WTC11 (cell line): ENCODE measurements at regions not wholly inside any gene's neighbourhood (a gene's known extent, or its start where the extent isn't known, plus 50 kb on each side); places are given as distances from the start of the nearest gene placed in this dataset.

Experiments
- ATAC-seq: fragments of 200-7000 bp; cut with Tn5 transposase; 2 replicates; pipeline ENCODE4 v1.10.0; 2021; ENCODE audit warnings: mild to moderate bottlenecking, moderate library complexity
- CTCF ChIA-PET: fragments of 300-600 bp; sonication (Branson Sonifier 250); formaldehyde crosslinking; loops from one replicate; lab custom pipeline; 2021; ENCODE audit warnings: antibody characterized with exemption; lab: Charles Lee
- POLR2A ChIA-PET: fragments of 350-600 bp; sonication (Branson Sonifier 250); formaldehyde crosslinking; loops from one replicate; lab custom pipeline; 2021; ENCODE audit warnings: antibody characterized with exemption; lab: Charles Lee
- DNase-seq: peaks from one replicate; pipeline ENCODE4 v3.0.0; 2021; ENCODE audit warnings: low spot score
- H3K27ac Mint-ChIP-seq: 2 replicates; pipeline ENCODE4 v1.8.0; 2021; ENCODE audit warnings: mixed read lengths
- H3K27me3 Mint-ChIP-seq: 2 replicates; pipeline ENCODE4 v1.8.0; 2021; ENCODE audit warnings: low read depth, mild to moderate bottlenecking, moderate library complexity, mixed read lengths
- H3K36me3 Mint-ChIP-seq: 2 replicates; pipeline ENCODE4 v1.8.0; 2021; ENCODE audit warnings: mixed read lengths
- H3K4me1 Mint-ChIP-seq: 2 replicates; pipeline ENCODE4 v1.8.0; 2022; ENCODE audit warnings: mixed read lengths
- H3K4me3 Mint-ChIP-seq: 2 replicates; pipeline ENCODE4 v1.8.0; 2021; ENCODE audit warnings: mild to moderate bottlenecking, moderate library complexity, mixed read lengths
- H3K9me3 Mint-ChIP-seq: 2 replicates; pipeline ENCODE4 v1.8.0; 2021; ENCODE audit warnings: mixed read lengths
- CDX4 ChIP-seq: fragments of 250-450 bp; sonication (Bioruptor Pico); IDR thresholded peaks from 2 replicates; pipeline ENCODE4 v1.9.0; 2021; ENCODE audit warnings: moderate library complexity, mild to moderate bottlenecking, inconsistent platforms, borderline replicate concordance
- E2F1 ChIP-seq: sonication (generic); formaldehyde crosslinking; IDR thresholded peaks from 2 replicates; pipeline ENCODE4 v1.8.0; 2022; ENCODE audit warnings: mild to moderate bottlenecking, missing genetic modification reagents
- E2F5 ChIP-seq: sonication (generic); formaldehyde crosslinking; IDR thresholded peaks from 2 replicates; pipeline ENCODE4 v1.8.1; 2022; ENCODE audit warnings: mild to moderate bottlenecking, moderate library complexity, missing genetic modification reagents
- ELF4 ChIP-seq: sonication (generic); formaldehyde crosslinking; IDR thresholded peaks from 2 replicates; pipeline ENCODE4 v1.8.1; 2022; ENCODE audit warnings: low read depth, mild to moderate bottlenecking, moderate library complexity, missing genetic modification reagents
- GTF2I ChIP-seq: fragments of 250-450 bp; sonication (Bioruptor Pico); conservative IDR thresholded peaks from 2 replicates; pipeline ENCODE4 v1.4.0; 2021; ENCODE audit warnings: mild to moderate bottlenecking
- IRF2 ChIP-seq: sonication (generic); formaldehyde crosslinking; IDR thresholded peaks from 2 replicates; pipeline ENCODE4 v1.8.0; 2022; ENCODE audit warnings: low read depth, missing genetic modification reagents, borderline replicate concordance
- JUN ChIP-seq: sonication (generic); formaldehyde crosslinking; IDR thresholded peaks from 2 replicates; pipeline ENCODE4 v1.8.0; 2023; ENCODE audit warnings: mild to moderate bottlenecking, missing genetic modification reagents
- KAT7 ChIP-seq: sonication (generic); formaldehyde crosslinking; IDR thresholded peaks from 2 replicates; pipeline ENCODE4 v1.8.1; 2023; ENCODE audit warnings: missing genetic modification reagents, mild to moderate bottlenecking, borderline replicate concordance
- NFE2L1 ChIP-seq: sonication (generic); formaldehyde crosslinking; IDR thresholded peaks from 2 replicates; pipeline ENCODE4 v1.8.1; 2023; ENCODE audit warnings: missing genetic modification reagents
- NFYB ChIP-seq: sonication (generic); formaldehyde crosslinking; conservative IDR thresholded peaks from 2 replicates; pipeline ENCODE4 v1.8.0; 2022; ENCODE audit warnings: low read depth, missing genetic modification reagents
- NR3C1 ChIP-seq: sonication (generic); formaldehyde crosslinking; conservative IDR thresholded peaks from 2 replicates; pipeline ENCODE4 v1.8.1; 2023; ENCODE audit warnings: low read depth, mild to moderate bottlenecking, missing genetic modification reagents
- SP1 ChIP-seq: sonication (generic); formaldehyde crosslinking; conservative IDR thresholded peaks from 2 replicates; pipeline ENCODE4 v1.8.1; 2022; ENCODE audit warnings: missing genetic modification reagents
- TP53 ChIP-seq: sonication (generic); formaldehyde crosslinking; IDR thresholded peaks from 2 replicates; pipeline ENCODE4 v1.8.1; 2023; ENCODE audit warnings: mild to moderate bottlenecking, missing genetic modification reagents
- ZBTB43 ChIP-seq: sonication (generic); formaldehyde crosslinking; IDR thresholded peaks from 2 replicates; pipeline ENCODE4 v1.8.1; 2023; ENCODE audit warnings: mild to moderate bottlenecking, missing genetic modification reagents
- ZNF219 ChIP-seq: sonication (generic); formaldehyde crosslinking; IDR thresholded peaks from 2 replicates; pipeline ENCODE4 v1.8.0; 2023; ENCODE audit warnings: missing genetic modification reagents, mild to moderate bottlenecking, borderline replicate concordance
- ZNF317 ChIP-seq: sonication (generic); formaldehyde crosslinking; IDR thresholded peaks from 2 replicates; pipeline ENCODE4 v1.8.1; 2023; ENCODE audit warnings: low read depth, mild to moderate bottlenecking, moderate library complexity, missing genetic modification reagents, borderline replicate concordance
- ZNF671 ChIP-seq: fragments of 250-450 bp; sonication (Bioruptor Pico); IDR thresholded peaks from 2 replicates; pipeline ENCODE4 v1.8.0; 2021; ENCODE audit warnings: mild to moderate bottlenecking
- TF ChIP-seq, protein P1 (sequence below): sonication (generic); formaldehyde crosslinking; IDR thresholded peaks from 2 replicates; pipeline ENCODE4 v1.8.0; 2023; ENCODE audit warnings: missing genetic modification reagents, mild to moderate bottlenecking, borderline replicate concordance
- TF ChIP-seq, protein P2 (sequence below): fragments of 250-450 bp; sonication (Bioruptor Pico); IDR thresholded peaks from 2 replicates; pipeline ENCODE4 v1.9.0; 2021; ENCODE audit warnings: mild to moderate bottlenecking
- TF ChIP-seq, protein P3 (sequence below): sonication (generic); formaldehyde crosslinking; IDR thresholded peaks from 2 replicates; pipeline ENCODE4 v1.8.1; 2022; ENCODE audit warnings: missing genetic modification reagents, borderline replicate concordance

- no peak for TF ChIP-seq GTF2I (CRISPR knock-in tag)
- TF ChIP-seq, protein P1, sequence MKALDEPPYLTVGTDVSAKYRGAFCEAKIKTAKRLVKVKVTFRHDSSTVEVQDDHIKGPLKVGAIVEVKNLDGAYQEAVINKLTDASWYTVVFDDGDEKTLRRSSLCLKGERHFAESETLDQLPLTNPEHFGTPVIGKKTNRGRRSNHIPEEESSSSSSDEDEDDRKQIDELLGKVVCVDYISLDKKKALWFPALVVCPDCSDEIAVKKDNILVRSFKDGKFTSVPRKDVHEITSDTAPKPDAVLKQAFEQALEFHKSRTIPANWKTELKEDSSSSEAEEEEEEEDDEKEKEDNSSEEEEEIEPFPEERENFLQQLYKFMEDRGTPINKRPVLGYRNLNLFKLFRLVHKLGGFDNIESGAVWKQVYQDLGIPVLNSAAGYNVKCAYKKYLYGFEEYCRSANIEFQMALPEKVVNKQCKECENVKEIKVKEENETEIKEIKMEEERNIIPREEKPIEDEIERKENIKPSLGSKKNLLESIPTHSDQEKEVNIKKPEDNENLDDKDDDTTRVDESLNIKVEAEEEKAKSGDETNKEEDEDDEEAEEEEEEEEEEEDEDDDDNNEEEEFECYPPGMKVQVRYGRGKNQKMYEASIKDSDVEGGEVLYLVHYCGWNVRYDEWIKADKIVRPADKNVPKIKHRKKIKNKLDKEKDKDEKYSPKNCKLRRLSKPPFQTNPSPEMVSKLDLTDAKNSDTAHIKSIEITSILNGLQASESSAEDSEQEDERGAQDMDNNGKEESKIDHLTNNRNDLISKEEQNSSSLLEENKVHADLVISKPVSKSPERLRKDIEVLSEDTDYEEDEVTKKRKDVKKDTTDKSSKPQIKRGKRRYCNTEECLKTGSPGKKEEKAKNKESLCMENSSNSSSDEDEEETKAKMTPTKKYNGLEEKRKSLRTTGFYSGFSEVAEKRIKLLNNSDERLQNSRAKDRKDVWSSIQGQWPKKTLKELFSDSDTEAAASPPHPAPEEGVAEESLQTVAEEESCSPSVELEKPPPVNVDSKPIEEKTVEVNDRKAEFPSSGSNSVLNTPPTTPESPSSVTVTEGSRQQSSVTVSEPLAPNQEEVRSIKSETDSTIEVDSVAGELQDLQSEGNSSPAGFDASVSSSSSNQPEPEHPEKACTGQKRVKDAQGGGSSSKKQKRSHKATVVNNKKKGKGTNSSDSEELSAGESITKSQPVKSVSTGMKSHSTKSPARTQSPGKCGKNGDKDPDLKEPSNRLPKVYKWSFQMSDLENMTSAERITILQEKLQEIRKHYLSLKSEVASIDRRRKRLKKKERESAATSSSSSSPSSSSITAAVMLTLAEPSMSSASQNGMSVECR (CRISPR knock-in tag), result no peak
- TF ChIP-seq ZBTB43, result no peak
- no peak for TF ChIP-seq ZNF219
- TF ChIP-seq IRF2 (CRISPR knock-in tag), result no peak
- TF ChIP-seq ZNF317 (CRISPR knock-in tag), result no peak
- no peak for TF ChIP-seq KAT7 (CRISPR knock-in tag)
- TF ChIP-seq NFE2L1, result no peak
- TF ChIP-seq, protein P2, sequence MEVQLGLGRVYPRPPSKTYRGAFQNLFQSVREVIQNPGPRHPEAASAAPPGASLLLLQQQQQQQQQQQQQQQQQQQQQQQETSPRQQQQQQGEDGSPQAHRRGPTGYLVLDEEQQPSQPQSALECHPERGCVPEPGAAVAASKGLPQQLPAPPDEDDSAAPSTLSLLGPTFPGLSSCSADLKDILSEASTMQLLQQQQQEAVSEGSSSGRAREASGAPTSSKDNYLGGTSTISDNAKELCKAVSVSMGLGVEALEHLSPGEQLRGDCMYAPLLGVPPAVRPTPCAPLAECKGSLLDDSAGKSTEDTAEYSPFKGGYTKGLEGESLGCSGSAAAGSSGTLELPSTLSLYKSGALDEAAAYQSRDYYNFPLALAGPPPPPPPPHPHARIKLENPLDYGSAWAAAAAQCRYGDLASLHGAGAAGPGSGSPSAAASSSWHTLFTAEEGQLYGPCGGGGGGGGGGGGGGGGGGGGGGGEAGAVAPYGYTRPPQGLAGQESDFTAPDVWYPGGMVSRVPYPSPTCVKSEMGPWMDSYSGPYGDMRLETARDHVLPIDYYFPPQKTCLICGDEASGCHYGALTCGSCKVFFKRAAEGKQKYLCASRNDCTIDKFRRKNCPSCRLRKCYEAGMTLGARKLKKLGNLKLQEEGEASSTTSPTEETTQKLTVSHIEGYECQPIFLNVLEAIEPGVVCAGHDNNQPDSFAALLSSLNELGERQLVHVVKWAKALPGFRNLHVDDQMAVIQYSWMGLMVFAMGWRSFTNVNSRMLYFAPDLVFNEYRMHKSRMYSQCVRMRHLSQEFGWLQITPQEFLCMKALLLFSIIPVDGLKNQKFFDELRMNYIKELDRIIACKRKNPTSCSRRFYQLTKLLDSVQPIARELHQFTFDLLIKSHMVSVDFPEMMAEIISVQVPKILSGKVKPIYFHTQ (CRISPR knock-in tag), result no peak
- no peak for TF ChIP-seq CDX4 (CRISPR knock-in tag)
- TF ChIP-seq ELF4 (CRISPR knock-in tag), result no peak
- no peak for TF ChIP-seq JUN (CRISPR knock-in tag)
- no peak for TF ChIP-seq NR3C1
- 0 out of 2 replicates have a peak, but pooled peaks cover 4% of the 10 kb centered on the region for H3K36me3 Mint-ChIP-seq
- CTCF ChIA-PET, result no interaction called here
Observed at GRCh38 chr4:117515921-117516320, 430.5 kb upstream of the TRAM1L1 start.

GRCh38 chr4:117527601-117528000 is 442.2 kb upstream of the TRAM1L1 start:
- no peak overlapping the region for H3K27ac Mint-ChIP-seq
- DNase-seq, result no peak
- no peaks in the 10 kb centered on the region for H3K9me3 Mint-ChIP-seq
- no peak overlapping the region for H3K4me3 Mint-ChIP-seq
- no peaks in the 10 kb centered on the region for H3K27me3 Mint-ChIP-seq
- H3K36me3 Mint-ChIP-seq, result no peaks in the 10 kb centered on the region
- ChIA-PET POLR2A (interaction anchor here (0.6 to 0.7 kb wide), 2 partner anchors 159 to 876 kb away, joined by 3 to 6 read pairs; no protein-coding TSS in a partner anchor), CTCF (interaction anchor here (0.7 kb wide), 1 partner anchor 117 kb away, joined by 4 read pairs; no protein-coding TSS in a partner anchor)
- H3K4me1 Mint-ChIP-seq, result no peaks in the 10 kb centered on the region
- ATAC-seq, result no peak
- TF ChIP-seq E2F5 (CRISPR knock-in tag) (no peak), SP1 (CRISPR knock-in tag) (no peak), NFYB (no peak), ELF4 (CRISPR knock-in tag) (no peak), ZBTB43 (no peak), E2F1 (CRISPR knock-in tag) (no peak), ZNF219 (no peak), TP53 (CRISPR knock-in tag) (no peak), ZNF671 (CRISPR knock-in tag) (no peak)
- TF ChIP-seq, protein P3, sequence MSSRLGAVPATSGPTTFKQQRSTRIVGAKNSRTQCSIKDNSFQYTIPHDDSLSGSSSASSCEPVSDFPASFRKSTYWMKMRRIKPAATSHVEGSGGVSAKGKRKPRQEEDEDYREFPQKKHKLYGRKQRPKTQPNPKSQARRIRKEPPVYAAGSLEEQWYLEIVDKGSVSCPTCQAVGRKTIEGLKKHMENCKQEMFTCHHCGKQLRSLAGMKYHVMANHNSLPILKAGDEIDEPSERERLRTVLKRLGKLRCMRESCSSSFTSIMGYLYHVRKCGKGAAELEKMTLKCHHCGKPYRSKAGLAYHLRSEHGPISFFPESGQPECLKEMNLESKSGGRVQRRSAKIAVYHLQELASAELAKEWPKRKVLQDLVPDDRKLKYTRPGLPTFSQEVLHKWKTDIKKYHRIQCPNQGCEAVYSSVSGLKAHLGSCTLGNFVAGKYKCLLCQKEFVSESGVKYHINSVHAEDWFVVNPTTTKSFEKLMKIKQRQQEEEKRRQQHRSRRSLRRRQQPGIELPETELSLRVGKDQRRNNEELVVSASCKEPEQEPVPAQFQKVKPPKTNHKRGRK (CRISPR knock-in tag), result no peak

More at GRCh38 chr4:117515921-117516320, 430.5 kb upstream of the TRAM1L1 start:
- Mint-ChIP-seq H3K4me3 (no peak overlapping the region), H3K27ac (no peak overlapping the region), H3K9me3 (peaks cover 16% of the 10 kb centered on the region), H3K27me3 (no peaks in the 10 kb centered on the region), H3K4me1 (peaks cover 7% of the 10 kb centered on the region)
- ATAC-seq (no peak), DNase-seq (no peak)
- POLR2A ChIA-PET, result no interaction called here
